ENCODE measurements at regions not wholly inside any gene's neighbourhood (a gene's known extent, or its start where the extent isn't known, plus 50 kb on each side); places are given as distances from the start of the nearest gene placed in this dataset.
"Not testable (repeated sequence)": the region's sequence is repeated elsewhere in the genome, so short reads cannot be mapped to it uniquely, and the experiment has no call there.

DNA sequence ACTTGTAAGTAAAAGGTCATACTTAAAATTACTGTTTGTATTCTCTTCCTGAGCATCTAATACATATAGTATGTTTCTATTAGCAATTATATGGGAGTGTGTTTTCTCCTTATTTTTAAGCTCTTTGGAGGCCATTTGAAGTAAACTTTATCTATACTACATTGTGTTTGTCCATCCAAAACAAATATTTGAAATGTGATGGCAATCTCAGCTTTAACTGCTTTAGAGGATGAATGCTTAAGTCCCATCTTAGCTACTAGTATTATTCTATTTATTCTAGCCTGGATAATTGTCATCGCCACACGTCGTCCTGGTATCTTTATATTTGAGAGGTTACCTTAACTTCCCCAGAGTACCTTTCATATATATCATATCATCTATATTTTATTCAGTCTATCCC is 335.8 kb downstream of the NAF1 start:
- DNase-seq (ENCODE audit: insufficient read length, low spot score, missing footprints): no peak
- Histone ChIP-seq H3K4me1 (ENCODE audit: insufficient read depth, low read length) (no peaks in the 10 kb centered on the region), H2AFZ (ENCODE audit: low read length) (no peak overlapping the region), H3K36me3 (ENCODE audit: insufficient read depth, low read length) (no peaks in the 10 kb centered on the region), H3K27me3 (ENCODE audit: insufficient read depth, low read length) (no peaks in the 10 kb centered on the region), H3K27ac (ENCODE audit: low read depth, low read length) (no peak overlapping the region), H3K4me2 (ENCODE audit: insufficient read depth, low read length) (no peak overlapping the region), H3K9me3 (ENCODE audit: low read depth, low read length) (peaks cover 4% of the 10 kb centered on the region), H4K20me1 (ENCODE audit: insufficient read depth, low read length) (no peaks in the 10 kb centered on the region), H3K4me3 (ENCODE audit: insufficient read depth, low read length) (no peak overlapping the region), H3K79me2 (ENCODE audit: insufficient read depth, low read length) (no peaks in the 10 kb centered on the region)
- TF ChIP-seq, protein P1, sequence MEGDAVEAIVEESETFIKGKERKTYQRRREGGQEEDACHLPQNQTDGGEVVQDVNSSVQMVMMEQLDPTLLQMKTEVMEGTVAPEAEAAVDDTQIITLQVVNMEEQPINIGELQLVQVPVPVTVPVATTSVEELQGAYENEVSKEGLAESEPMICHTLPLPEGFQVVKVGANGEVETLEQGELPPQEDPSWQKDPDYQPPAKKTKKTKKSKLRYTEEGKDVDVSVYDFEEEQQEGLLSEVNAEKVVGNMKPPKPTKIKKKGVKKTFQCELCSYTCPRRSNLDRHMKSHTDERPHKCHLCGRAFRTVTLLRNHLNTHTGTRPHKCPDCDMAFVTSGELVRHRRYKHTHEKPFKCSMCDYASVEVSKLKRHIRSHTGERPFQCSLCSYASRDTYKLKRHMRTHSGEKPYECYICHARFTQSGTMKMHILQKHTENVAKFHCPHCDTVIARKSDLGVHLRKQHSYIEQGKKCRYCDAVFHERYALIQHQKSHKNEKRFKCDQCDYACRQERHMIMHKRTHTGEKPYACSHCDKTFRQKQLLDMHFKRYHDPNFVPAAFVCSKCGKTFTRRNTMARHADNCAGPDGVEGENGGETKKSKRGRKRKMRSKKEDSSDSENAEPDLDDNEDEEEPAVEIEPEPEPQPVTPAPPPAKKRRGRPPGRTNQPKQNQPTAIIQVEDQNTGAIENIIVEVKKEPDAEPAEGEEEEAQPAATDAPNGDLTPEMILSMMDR (IDR thresholded peaks at IDR 0.05; ENCODE audit: extremely low read depth, low read depth, low read length): no peak

DNA sequence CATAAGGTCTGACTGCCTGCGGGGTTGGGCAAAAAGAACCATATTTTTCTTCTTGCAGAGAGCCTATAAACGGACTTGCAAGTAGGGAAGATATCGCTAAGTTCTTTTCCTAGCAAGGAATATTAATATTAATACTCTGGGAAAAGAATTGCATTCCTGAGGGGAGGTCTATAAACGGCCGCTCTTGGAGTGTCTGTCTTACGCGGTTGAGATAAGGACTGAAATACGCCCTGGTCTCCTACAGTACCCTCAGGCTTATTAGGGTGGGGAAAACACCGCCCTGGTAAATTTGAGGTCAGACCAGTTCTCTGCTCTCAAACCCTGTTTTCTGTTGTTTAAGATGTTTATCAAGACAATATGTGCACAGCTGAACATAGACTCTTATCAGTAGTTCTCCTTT is 349.3 kb downstream of the NAF1 start:
- DNase-seq (ENCODE audit: insufficient read length, low spot score, missing footprints); H4K20me1 ChIP-seq (ENCODE audit: insufficient read depth, low read length); H3K27me3 ChIP-seq (ENCODE audit: insufficient read depth, low read length); H3K27ac ChIP-seq (ENCODE audit: low read depth, low read length); H3K79me2 ChIP-seq (ENCODE audit: insufficient read depth, low read length); H2AFZ ChIP-seq (ENCODE audit: low read length); H3K4me1 ChIP-seq (ENCODE audit: insufficient read depth, low read length); H3K4me2 ChIP-seq (ENCODE audit: insufficient read depth, low read length); H3K36me3 ChIP-seq (ENCODE audit: insufficient read depth, low read length); H3K4me3 ChIP-seq (ENCODE audit: insufficient read depth, low read length); H3K9me3 ChIP-seq (ENCODE audit: low read depth, low read length): not testable (repeated sequence)

DNA sequence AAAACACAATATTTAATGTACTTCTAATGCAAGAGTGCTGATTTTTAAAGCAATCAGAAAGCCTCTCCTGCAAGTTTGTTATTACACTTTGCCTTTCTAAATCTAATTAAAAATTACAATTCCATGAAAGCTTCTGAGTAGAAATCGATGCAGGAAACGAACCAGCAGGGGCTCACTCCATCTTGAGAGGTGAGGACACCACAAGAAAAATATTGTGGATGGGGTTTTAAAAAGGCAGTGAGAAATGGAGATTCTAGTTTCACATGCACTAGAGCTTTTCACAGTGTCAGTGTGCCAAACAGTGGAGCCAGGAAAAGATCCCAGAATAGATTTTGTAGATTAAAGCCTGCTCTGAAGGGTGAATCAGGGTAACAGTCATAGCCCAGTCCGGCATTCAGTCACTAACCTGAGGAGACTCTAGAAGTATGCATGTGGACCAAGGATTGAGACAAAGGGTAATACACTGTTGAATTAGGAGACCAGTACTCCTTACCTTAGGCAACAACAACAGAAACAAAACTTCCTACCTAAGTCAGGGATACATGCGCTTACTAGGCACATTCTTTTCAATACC is 362.3 kb downstream of the NAF1 start:
- H3K27me3 ChIP-seq (ENCODE audit: insufficient read depth, low read length): no peaks in the 10 kb centered on the region
- H3K4me1 ChIP-seq (ENCODE audit: insufficient read depth, low read length): no peaks in the 10 kb centered on the region
- H3K4me3 ChIP-seq (ENCODE audit: insufficient read depth, low read length): no peak overlapping the region
- no peak overlapping the region for H3K4me2 ChIP-seq (ENCODE audit: insufficient read depth, low read length)
- no peaks in the 10 kb centered on the region for H4K20me1 ChIP-seq (ENCODE audit: insufficient read depth, low read length)
- no peak overlapping the region for H3K27ac ChIP-seq (ENCODE audit: low read depth, low read length)
- H2AFZ ChIP-seq (ENCODE audit: low read length): no peak overlapping the region
- no peak for DNase-seq (ENCODE audit: insufficient read length, low spot score, missing footprints)
- TF ChIP-seq, protein P1 (IDR thresholded peaks at IDR 0.05; ENCODE audit: extremely low read depth, low read depth, low read length): no peak
- H3K79me2 ChIP-seq (ENCODE audit: insufficient read depth, low read length): no peaks in the 10 kb centered on the region
- no peaks in the 10 kb centered on the region for H3K36me3 ChIP-seq (ENCODE audit: insufficient read depth, low read length)
- H3K9me3 ChIP-seq (ENCODE audit: low read depth, low read length): peaks cover 2% of the 10 kb centered on the region

DNA sequence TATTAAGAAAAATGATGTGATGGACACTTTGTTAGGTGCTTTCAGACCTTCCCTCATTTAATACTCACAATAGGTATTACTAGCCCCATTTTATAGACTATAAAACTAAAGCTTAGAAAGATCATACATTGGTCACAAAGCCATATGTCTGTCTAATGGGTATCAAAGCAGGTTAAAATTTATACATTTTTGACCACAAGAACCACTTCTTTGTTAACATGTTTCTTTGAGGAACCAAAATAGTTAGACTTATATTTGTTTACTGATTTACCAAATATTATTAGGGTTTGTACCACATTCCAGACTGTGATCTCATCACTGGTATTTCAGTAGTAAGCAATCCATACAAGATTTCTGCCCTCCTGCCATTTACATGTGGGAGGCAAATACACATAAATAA is 363.3 kb downstream of the NAF1 start:
- no peaks in the 10 kb centered on the region for H3K27me3 ChIP-seq (ENCODE audit: insufficient read depth, low read length)
- no peaks in the 10 kb centered on the region for H3K79me2 ChIP-seq (ENCODE audit: insufficient read depth, low read length)
- no peak for DNase-seq (ENCODE audit: insufficient read length, low spot score, missing footprints)
- no peak overlapping the region for H3K27ac ChIP-seq (ENCODE audit: low read depth, low read length)
- H2AFZ ChIP-seq (ENCODE audit: low read length): no peak overlapping the region
- H3K4me1 ChIP-seq (ENCODE audit: insufficient read depth, low read length): no peaks in the 10 kb centered on the region
- TF ChIP-seq, protein P1 (IDR thresholded peaks at IDR 0.05; ENCODE audit: extremely low read depth, low read depth, low read length): no peak
- peaks cover 2% of the 10 kb centered on the region for H3K9me3 ChIP-seq (ENCODE audit: low read depth, low read length)
- no peaks in the 10 kb centered on the region for H4K20me1 ChIP-seq (ENCODE audit: insufficient read depth, low read length)
- no peak overlapping the region for H3K4me3 ChIP-seq (ENCODE audit: insufficient read depth, low read length)
- H3K4me2 ChIP-seq (ENCODE audit: insufficient read depth, low read length): no peak overlapping the region
- no peaks in the 10 kb centered on the region for H3K36me3 ChIP-seq (ENCODE audit: insufficient read depth, low read length)
